NCI-H69 (cell line): ENCODE measurements at regions not wholly inside any gene's neighbourhood (a gene's known extent, or its start where the extent isn't known, plus 50 kb on each side); places are given as distances from the start of the nearest gene placed in this dataset.

Experiments
- DNase-seq: peaks from one replicate; lab custom pipeline; 2025; lab: John Stamatoyannopoulos, UW

GRCh38 chr10:130719448-130719752 lies 583.2 kb downstream of the GLRX3 start:
- DNase-seq: no peak

GRCh38 chr10:130720235-130720634 lies 584.0 kb downstream of the GLRX3 start:
- DNase-seq: no peak

GRCh38 chr10:130721971-130722370 lies 585.8 kb downstream of the GLRX3 start:
- DNase-seq: peak; percentile 2

- no peak for DNase-seq
Measured at GRCh38 chr10:130723704-130724103, 587.5 kb downstream of the GLRX3 start.

GRCh38 chr10:130725474-130725970 lies 586.0 kb downstream of the TCERG1L start:
- no peak for DNase-seq

GRCh38 chr10:130726996-130727725 lies 584.4 kb downstream of the TCERG1L start:
- DNase-seq: no peak

- no peak for DNase-seq
Measured at GRCh38 chr10:130727766-130728490, 583.6 kb downstream of the TCERG1L start.

GRCh38 chr10:130728531-130729215 lies 582.8 kb downstream of the TCERG1L start:
- DNase-seq: no peak

- no peak for DNase-seq
Measured at GRCh38 chr10:130729876-130730275, 581.6 kb downstream of the TCERG1L start.

GRCh38 chr10:130737186-130737585 lies 574.3 kb downstream of the TCERG1L start:
- no peak for DNase-seq

- DNase-seq: no peak
Measured at GRCh38 chr10:130737621-130738020, 573.9 kb downstream of the TCERG1L start.

GRCh38 chr10:130739016-130739756 lies 572.3 kb downstream of the TCERG1L start:
- no peak for DNase-seq

- no peak for DNase-seq
Measured at GRCh38 chr10:130739757-130740145, 571.8 kb downstream of the TCERG1L start.

GRCh38 chr10:130740166-130740565 lies 571.4 kb downstream of the TCERG1L start:
- DNase-seq: no peak

- DNase-seq: no peak
Measured at GRCh38 chr10:130740915-130741750, 570.4 kb downstream of the TCERG1L start.

- no peak for DNase-seq
Measured at GRCh38 chr10:130741901-130742855, 569.3 kb downstream of the TCERG1L start.

- DNase-seq: no peak
Measured at GRCh38 chr10:130742941-130743675, 568.4 kb downstream of the TCERG1L start.

GRCh38 chr10:130743751-130744271 lies 567.7 kb downstream of the TCERG1L start:
- no peak for DNase-seq

- no peak for DNase-seq
Measured at GRCh38 chr10:130744631-130745030, 566.9 kb downstream of the TCERG1L start.
